ENCODE measurements at regions not wholly inside any gene's neighbourhood (a gene's known extent, or its start where the extent isn't known, plus 50 kb on each side); places are given as distances from the start of the nearest gene placed in this dataset.

DNA sequence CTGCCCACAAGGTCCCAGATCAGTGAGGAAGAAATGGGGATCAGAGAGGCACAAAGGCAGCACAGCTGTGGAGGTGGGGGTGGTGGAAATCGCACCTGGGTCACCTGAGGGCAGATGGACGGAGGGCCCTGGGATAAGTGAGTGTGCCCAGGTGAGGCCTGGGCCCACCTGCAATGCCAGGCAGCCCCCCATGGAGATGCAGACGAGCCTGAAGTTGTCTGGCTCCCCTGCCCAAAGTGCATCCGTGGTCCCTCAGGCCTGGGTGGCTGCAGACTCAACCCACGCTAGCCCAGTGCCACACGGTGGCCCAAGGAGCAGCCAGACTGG lies 84.9 kb downstream of the NCOR2 start:
- Histone ChIP-seq H3K4me3 (no peak overlapping the region), H3K4me1 (replicated peaks in 1 of 2) (peaks cover 14 to 24% of the 10 kb centered on the region in 2 donors), H3K27ac (no peak overlapping the region)
- no peak for ATAC-seq (replicated peaks in 6 of 8)
- WGBS, 10 experiments = 100% methylated on average over 1 to 2 of the region's 6 CpGs; no CpG with 5 or more reads in 8 of the 10 experiments
- in situ Hi-C loops (cut with MboI; ENCODE audit: low pct_unique_long_range_greater_than_20kb in 2 of 9, low sequenced_read_pairs in 9 of 9, unreplicated experiment in 9 of 9) = no loop called here

DNA sequence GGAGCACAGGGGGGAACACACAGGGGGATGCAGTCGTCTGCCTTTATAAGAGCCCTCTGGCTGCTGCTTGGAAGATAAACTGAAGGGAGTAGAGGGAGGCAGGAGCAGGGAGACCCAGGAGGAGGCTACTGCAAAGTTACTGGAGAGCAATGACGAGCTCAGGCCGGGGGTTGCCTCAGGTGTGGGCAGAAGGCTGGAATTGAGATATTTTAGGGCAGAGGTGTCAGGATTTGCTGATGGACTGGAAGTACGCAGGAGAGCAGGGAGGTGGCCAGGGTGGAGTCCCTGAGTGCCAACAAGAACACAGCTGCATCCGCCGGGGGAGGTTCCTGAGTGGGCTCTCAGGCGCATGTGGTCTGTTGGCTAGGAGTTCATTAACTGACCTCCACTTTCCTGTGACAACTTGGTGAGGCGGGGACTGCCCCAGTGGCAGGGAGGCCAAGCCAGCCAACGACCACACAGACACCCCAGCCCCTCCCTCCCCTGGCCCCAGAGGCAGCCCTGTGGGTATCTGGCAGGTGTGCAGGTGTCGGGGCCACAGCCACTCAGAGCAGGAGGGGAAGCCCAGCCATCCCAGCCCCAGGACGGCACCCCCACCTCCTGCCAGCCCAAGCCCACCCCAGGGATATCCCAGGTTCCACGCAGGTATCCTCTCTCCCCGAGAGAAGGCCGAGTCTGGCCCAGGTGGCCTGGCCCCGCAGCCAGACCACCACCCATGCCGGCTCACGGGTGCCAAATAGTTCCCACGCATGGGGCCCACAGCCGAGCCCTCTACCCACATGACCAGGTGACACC lies 85.4 kb downstream of the NCOR2 start:
- in situ Hi-C loops (cut with MboI; ENCODE audit: low pct_unique_long_range_greater_than_20kb in 2 of 9, low sequenced_read_pairs in 9 of 9, unreplicated experiment in 9 of 9) = no loop called here
- ATAC-seq (replicated peaks in 6 of 8) = no peak
- Histone ChIP-seq H3K4me3 (no peak overlapping the region), H3K4me1 (replicated peaks in 1 of 2) (peaks cover 8 to 18% of the 10 kb centered on the region in 2 donors), H3K27ac (no peak overlapping the region)
- 40 to 100% (median 88%) methylated on average over 2 to 6 of the region's 19 CpGs; no CpG with 5 or more reads in 5 of the 10 experiments for WGBS, 10 experiments

DNA sequence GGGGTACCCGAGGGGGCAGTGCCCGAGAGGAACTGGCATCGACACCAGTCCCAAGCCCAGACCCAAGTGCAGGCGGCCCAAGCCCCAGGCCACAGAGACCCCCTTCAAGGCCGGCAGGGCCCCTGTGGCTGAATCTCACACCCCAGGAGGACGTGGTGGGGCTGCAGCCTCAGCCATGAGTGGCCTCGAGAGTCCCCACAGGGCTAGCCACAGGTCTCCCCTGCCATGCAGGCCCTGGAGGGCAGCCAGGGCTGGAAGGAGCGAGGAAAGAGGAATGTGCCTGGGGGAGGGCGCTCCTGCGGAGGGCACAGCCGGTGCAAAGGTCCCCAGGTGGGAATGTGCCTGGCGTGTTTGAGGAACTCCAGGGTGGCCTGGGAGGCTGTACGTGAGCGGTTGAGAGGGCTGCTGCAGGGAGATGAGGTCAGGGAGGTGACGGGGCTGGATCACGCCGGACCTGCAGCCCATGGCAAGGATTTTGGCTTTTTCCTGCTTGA lies 86.1 kb downstream of the NCOR2 start:
- WGBS, 10 experiments = 93 to 100% (median 97%) methylated on average over 2 to 5 of the region's 17 CpGs; no CpG with 5 or more reads in 6 of the 10 experiments
- no peak overlapping the region for H3K4me3 ChIP-seq
- ATAC-seq (replicated peaks in 6 of 8) = peak in 4 of 8 experiments; percentile 5 to 12 (median 6)
- in situ Hi-C loops (cut with MboI; ENCODE audit: low pct_unique_long_range_greater_than_20kb in 2 of 9, low sequenced_read_pairs in 9 of 9, unreplicated experiment in 9 of 9) = no loop called here
- H3K27ac ChIP-seq = peak overlapping the region; percentile 24 to 48
- H3K4me1 ChIP-seq (replicated peaks in 1 of 2) = peaks cover 6 to 15% of the 10 kb centered on the region in 2 donors

DNA sequence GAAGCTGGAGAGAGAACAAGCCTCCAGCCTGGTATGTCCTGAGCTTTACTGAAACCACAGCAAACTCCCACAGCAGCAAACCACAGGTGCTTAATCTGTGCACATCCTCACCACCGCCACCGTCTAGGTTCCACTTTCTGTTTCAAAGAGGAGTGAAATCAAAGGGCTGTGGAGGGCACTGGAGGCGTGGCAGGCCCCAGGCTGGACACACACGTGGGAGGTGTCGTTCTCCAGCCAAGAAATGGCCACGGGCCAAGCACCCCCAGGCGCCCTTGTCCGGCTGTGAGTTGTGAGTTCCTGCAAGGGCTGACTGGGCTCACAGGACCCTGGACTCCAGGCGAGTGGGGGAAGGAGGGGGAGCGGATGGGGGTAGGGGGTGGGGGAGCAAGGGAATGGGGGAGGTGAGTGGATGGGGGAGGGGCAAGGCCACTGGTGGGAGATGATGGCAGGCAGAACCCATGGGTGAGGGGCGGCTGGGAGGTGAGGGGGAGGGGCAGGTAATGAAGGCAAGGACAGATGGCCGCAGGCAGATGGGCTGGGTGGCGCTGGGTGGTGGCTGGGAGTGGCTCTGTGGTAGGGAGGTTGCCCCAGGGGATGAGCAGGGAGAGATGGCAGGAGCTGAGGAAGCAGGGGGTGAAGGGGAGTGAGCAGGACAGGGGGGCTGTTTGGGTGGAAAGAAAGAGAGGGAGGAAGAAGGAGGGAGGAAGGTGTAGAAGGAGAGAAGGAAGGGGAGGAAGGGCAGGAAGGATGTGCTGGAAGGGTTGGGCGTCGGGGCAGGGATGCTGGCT lies 86.7 kb downstream of the NCOR2 start:
- in situ Hi-C loops (cut with MboI; ENCODE audit: low pct_unique_long_range_greater_than_20kb in 2 of 9, low sequenced_read_pairs in 9 of 9, unreplicated experiment in 9 of 9) = no loop called here
- peaks cover 6 to 15% of the 10 kb centered on the region in 2 donors for H3K4me1 ChIP-seq (replicated peaks in 1 of 2)
- no peak overlapping the region for H3K4me3 ChIP-seq
- H3K27ac ChIP-seq = peak overlapping the region; percentile 50 to 61
- peak; percentile 65 to 85 (median 80) for ATAC-seq (replicated peaks in 6 of 8)
- 83% methylated on average over 1 of the region's 15 CpGs; no CpG with 5 or more reads in 9 of the 10 experiments for WGBS, 10 experiments

DNA sequence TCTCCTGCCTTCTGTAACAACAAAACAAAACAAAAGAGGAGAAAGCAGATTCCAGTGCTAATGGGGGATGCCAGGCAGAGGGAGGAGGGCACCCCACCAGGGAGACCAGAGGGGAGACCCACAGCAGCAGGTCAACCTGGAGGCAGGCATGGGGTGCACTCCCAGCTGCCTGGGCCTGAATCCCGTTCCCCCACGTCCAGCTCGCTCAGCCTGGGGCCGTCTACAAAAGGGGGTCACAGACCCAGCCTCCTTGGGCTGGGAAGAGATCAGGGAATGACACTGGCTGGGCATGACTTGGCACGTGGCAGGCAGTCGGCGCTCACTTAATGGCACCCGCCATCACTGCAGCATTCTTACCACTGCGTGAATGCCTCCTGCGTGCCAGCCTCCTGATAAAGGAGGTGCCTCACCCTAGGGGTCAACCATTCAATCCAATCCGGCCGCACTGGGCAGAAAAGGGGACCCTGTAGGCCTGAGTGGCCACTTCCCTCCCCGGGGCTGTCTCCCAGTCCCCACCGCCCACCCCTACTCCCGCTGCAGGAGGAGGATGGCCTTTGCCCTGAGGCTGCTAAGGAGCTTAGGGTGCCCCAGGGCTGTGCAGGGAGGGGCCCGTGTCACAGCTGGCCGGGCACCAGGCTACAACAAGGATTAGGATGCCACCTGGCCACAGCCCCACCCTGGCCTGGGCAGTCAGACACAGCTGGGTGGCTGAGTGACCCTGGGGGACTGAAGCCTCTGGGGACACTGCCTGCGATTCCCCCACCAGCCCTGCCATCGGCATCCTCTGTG lies 87.5 kb downstream of the NCOR2 start:
- peak in 5 of 8 experiments; percentile 6 to 22 (median 6) for ATAC-seq (replicated peaks in 6 of 8)
- peaks cover 6 to 15% of the 10 kb centered on the region in 2 donors for H3K4me1 ChIP-seq (replicated peaks in 1 of 2)
- no peak overlapping the region for H3K4me3 ChIP-seq
- 67 to 100% (median 100%) methylated on average over 1 to 2 of the region's 19 CpGs; no CpG with 5 or more reads in 5 of the 10 experiments for WGBS, 10 experiments
- peak overlapping the region; percentile 50 to 61 for H3K27ac ChIP-seq
- in situ Hi-C loops (cut with MboI; ENCODE audit: low pct_unique_long_range_greater_than_20kb in 2 of 9, low sequenced_read_pairs in 9 of 9, unreplicated experiment in 9 of 9) = no loop called here

DNA sequence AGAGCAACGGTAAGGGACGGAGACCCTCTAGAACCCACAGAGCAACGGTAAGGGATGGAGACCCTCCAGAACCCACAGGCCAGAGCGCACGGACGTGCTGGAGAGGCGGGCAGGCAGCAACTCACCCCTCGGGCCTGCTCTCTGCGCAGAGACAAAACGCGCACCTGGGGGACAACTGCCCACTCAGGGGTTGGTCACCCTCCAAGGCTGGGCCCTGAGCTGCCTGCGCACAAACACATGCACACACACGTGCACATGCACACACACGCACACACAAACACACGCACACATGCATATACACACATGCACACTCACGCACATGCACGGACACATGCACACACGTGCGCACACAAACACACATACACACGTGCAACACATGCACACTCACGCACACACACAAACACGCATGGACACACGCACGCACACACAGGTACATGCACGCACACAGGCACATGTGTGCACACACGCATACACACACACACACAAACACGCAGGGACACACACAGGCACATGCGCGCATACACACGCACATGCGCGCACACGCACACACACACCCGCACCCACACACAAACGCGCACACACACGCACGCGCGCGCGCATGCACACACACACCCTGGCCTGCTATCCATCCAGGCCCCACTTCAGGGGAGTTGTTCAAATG lies 88.3 kb downstream of the NCOR2 start:
- in situ Hi-C loops (cut with MboI; ENCODE audit: low pct_unique_long_range_greater_than_20kb in 2 of 9, low sequenced_read_pairs in 9 of 9, unreplicated experiment in 9 of 9) = no loop called here
- 84 to 100% (median 92%) methylated on average over 3 to 34 of the region's 42 CpGs; no CpG with 5 or more reads in 1 of the 10 experiments for WGBS, 10 experiments
- H3K4me3 ChIP-seq = no peak overlapping the region
- H3K4me1 ChIP-seq (replicated peaks in 1 of 2) = peaks cover 6 to 15% of the 10 kb centered on the region in 2 donors
- H3K27ac ChIP-seq = no peak overlapping the region
- ATAC-seq (replicated peaks in 6 of 8) = no peak

DNA sequence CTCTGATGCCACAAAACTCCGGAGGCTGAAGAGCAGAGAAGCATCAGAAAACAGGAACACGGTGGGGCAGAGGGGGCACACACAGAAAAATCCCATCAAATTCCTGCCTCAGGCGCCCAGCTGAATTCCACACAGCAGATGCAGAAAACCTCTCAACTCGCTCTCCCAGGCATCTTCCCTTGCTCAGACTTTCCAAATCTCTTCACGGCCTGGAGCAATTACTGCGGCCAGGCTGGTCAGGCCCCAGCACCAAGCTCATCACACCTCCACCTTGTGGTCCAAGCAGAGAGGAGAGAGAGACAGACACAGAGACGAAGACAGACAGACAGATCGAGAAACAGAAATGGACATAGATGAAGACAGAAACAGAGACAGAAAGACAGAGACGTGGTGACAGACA lies 89.0 kb downstream of the NCOR2 start:
- Histone ChIP-seq H3K4me3 (no peak overlapping the region), H3K27ac (no peak overlapping the region), H3K4me1 (replicated peaks in 1 of 2) (peaks cover 6 to 15% of the 10 kb centered on the region in 2 donors)
- 58 to 100% (median 94%) methylated on average over 1 to 6 of the region's 9 CpGs for WGBS, 10 experiments
- in situ Hi-C loops (cut with MboI; ENCODE audit: low pct_unique_long_range_greater_than_20kb in 2 of 9, low sequenced_read_pairs in 9 of 9, unreplicated experiment in 9 of 9) = no loop called here
- no peak for ATAC-seq (replicated peaks in 6 of 8)

DNA sequence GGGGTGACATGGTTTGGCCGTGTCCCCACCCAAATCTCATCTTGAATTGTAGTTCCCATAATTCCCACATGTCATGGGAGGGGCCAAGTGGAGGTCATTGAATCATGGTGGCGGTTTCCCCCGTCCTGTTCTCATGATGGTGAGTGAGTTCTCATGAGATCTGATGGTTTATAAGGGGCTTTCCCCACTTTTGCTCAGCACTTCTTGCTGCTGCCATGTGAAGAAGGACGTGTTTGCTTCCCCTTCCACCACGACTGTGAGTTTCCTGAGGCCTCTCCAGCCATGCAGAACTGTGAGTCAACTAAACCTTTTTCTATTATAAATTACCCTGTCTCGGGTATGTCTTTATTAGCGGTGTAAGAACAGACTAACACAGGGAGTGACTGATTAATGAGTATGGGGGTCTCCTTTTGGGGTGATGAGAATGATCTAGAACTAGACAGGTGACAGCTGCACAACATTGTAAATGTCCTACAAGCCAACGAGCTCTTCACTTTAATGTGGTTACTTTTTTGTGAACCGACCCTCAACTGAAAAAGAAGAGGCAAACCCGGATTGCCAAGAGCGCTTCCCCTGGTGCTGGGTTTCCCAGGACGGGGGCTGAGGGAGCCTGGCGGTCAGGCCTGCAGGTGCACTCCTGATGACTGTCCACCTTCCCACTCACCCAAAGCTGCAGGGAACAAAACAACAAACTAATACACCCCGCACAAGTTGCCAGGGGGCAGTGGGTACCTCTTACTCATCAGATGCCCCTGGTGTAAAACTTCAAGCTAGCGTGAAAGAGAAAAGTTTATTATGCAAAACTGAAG lies 90.1 kb downstream of the NCOR2 start:
- no peak for ATAC-seq (replicated peaks in 6 of 8)
- no peak overlapping the region for H3K4me3 ChIP-seq
- peaks cover 6 to 15% of the 10 kb centered on the region in 2 donors for H3K4me1 ChIP-seq (replicated peaks in 1 of 2)
- H3K27ac ChIP-seq = no peak overlapping the region
- in situ Hi-C loops (cut with MboI; ENCODE audit: low pct_unique_long_range_greater_than_20kb in 2 of 9, low sequenced_read_pairs in 9 of 9, unreplicated experiment in 9 of 9) = no loop called here
- WGBS, 10 experiments = 40 to 100% (median 91%) methylated on average over 2 to 8 of the region's 15 CpGs; no CpG with 5 or more reads in 1 of the 10 experiments

DNA sequence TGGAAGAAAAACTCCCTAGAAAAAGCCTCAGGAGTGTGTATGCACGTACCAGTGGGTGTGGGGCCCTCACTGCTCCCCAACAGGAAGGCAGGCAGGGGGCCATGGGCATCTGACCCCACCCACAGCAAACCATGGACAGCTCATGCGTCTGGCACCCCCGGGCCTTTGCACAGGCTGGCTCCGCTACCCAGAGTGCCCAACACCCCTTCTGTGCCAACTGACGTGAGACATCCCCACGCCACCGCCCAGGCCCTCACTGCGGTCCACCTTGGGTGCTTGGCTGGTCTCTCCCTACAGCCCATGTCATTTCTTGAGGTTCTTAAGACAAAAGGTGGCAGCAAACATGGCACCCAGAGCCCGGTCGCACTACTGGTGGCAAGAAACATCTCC lies 91.4 kb downstream of the NCOR2 start:
- ATAC-seq (replicated peaks in 6 of 8) = no peak
- H3K4me1 ChIP-seq (replicated peaks in 1 of 2) = peaks cover 3 to 11% of the 10 kb centered on the region in 2 donors
- 97 to 100% (median 100%) methylated on average over 1 to 6 of the region's 10 CpGs; no CpG with 5 or more reads in 5 of the 10 experiments for WGBS, 10 experiments
- in situ Hi-C loops (cut with MboI; ENCODE audit: low pct_unique_long_range_greater_than_20kb in 2 of 9, low sequenced_read_pairs in 9 of 9, unreplicated experiment in 9 of 9) = no loop called here
- H3K27ac ChIP-seq = no peak overlapping the region
- no peak overlapping the region for H3K4me3 ChIP-seq

DNA sequence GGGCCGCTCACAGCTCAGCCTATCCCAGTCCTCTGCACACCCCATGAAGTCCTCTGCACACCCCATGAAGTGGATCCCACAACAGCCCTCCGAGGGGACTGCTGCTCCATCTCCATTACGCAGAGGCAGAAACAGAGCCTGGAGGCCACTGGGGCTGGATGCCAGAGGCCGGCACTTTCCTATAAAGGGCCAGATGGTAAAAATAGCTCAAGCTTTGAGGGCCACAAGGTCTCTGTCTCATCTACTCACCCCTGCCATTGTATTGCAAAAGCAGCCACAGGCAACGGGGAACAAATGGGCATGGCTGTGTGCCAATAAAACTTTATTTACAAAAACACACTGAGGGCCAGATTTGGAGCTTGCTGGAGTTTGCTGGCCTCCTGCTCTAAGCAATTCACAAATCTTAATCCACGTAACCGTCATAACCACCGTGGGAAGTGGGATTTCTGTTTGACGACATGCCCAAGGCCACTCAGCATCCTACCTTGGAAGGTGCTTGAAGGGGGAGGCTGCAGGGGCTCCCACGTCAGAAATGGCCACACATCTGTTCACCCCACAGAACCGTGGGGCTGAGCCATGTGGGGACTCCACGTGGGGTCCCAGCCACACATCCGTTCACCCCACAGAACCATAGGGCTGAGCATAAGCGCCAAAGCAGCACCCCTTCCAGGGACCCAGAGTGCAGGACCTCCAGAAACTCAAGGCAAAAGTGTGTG lies 92.0 kb downstream of the NCOR2 start:
- Histone ChIP-seq H3K4me3 (no peak overlapping the region), H3K4me1 (replicated peaks in 1 of 2) (peaks cover 0 to 6% of the 10 kb centered on the region in 2 donors), H3K27ac (no peak overlapping the region)
- in situ Hi-C loops (cut with MboI; ENCODE audit: low pct_unique_long_range_greater_than_20kb in 2 of 9, low sequenced_read_pairs in 9 of 9, unreplicated experiment in 9 of 9) = no loop called here
- WGBS, 10 experiments = 14 to 100% (median 69%) methylated on average over 1 to 8 of the region's 14 CpGs; no CpG with 5 or more reads in 3 of the 10 experiments
- no peak for ATAC-seq (replicated peaks in 6 of 8)

DNA sequence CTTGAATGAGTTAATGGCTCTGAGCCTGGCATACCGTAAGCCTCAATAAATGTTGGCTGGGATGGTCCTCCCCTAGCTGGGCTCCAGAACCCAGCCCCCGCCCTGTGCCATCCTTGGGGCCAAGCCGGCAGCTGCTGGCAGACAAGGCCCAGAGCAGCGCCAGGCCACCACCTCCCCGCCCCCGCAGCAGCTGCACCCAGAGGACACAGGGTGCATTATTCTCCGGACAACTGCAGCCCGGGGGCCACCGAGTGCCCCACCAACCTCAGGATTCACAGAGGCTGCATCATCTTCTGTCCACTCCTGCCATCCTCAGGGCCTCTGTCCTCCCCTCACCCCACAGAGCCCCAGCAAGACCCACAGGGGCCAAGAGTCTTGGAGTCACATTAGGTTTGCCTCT lies 92.7 kb downstream of the NCOR2 start:
- Histone ChIP-seq H3K4me3 (no peak overlapping the region), H3K27ac (no peak overlapping the region), H3K4me1 (replicated peaks in 1 of 2) (no peaks in the 10 kb centered on the region)
- 20 to 100% (median 60%) methylated on average over 1 to 6 of the region's 9 CpGs; no CpG with 5 or more reads in 5 of the 10 experiments for WGBS, 10 experiments
- ATAC-seq (replicated peaks in 6 of 8) = no peak
- in situ Hi-C loops (cut with MboI; ENCODE audit: low pct_unique_long_range_greater_than_20kb in 2 of 9, low sequenced_read_pairs in 9 of 9, unreplicated experiment in 9 of 9) = no loop called here
